Fibroblast of lung (primary cell): ENCODE measurements at regions not wholly inside any gene's neighbourhood (a gene's known extent, or its start where the extent isn't known, plus 50 kb on each side); places are given as distances from the start of the nearest gene placed in this dataset.

Experiments
- DNase-seq, 2 donors: peaks; one replicate each; pipeline versions ENCODE4 v3.0.0 to v3.0.0-alpha.2; 2010; ENCODE audit warnings: low read depth in 2 of 2
- H2AFZ ChIP-seq: 2 replicates; pipeline ENCODE4 v1.5.1; 2012; ENCODE audit warnings: low read length, control low read depth, inconsistent platforms
- H3K27ac ChIP-seq: 2 replicates; pipeline ENCODE4 v1.5.1; 2011; ENCODE audit warnings: low read length, control low read depth; ENCODE audit not compliant: insufficient read depth
- H3K27me3 ChIP-seq: 2 replicates; pipeline ENCODE4 v1.5.1; 2011; ENCODE audit warnings: mild to moderate bottlenecking, low read length; ENCODE audit not compliant: control insufficient read depth, insufficient read depth
- H3K36me3 ChIP-seq: 2 replicates; pipeline ENCODE4 v1.5.1; 2011; ENCODE audit warnings: low read length; ENCODE audit not compliant: control insufficient read depth, insufficient read depth
- H3K4me1 ChIP-seq: 2 replicates; pipeline ENCODE4 v1.5.1; 2011; ENCODE audit warnings: low read length; ENCODE audit not compliant: control insufficient read depth, insufficient read depth; ENCODE audit errors: extremely low read depth
- H3K4me2 ChIP-seq: 2 replicates; pipeline ENCODE4 v1.5.1; 2011; ENCODE audit warnings: low read length, control low read depth; ENCODE audit not compliant: insufficient read depth; ENCODE audit errors: extremely low read depth
- H3K4me3 ChIP-seq, 4 experiments: fragments of 200-600 bp in 1 of 4; sonication (generic) in 1 of 4; replicated peaks in 1 of 4; 2 replicates each; pipeline ENCODE4 v1.5.1; 2011 to 2016; ENCODE audit warnings: low read length in 4 of 4, low read depth in 3 of 4, mild to moderate bottlenecking in 3 of 4, control low read depth in 2 of 4, inconsistent platforms in 1 of 4, mixed read lengths in 1 of 4; ENCODE audit not compliant: insufficient read depth in 1 of 4; ENCODE audit errors: control extremely low read depth in 1 of 4
- H3K79me2 ChIP-seq: 2 replicates; pipeline ENCODE4 v1.5.1; 2012; ENCODE audit warnings: mild to moderate bottlenecking, low read length, inconsistent platforms; ENCODE audit not compliant: control insufficient read depth, insufficient read depth
- H3K9ac ChIP-seq: 2 replicates; pipeline ENCODE4 v1.5.1; 2011; ENCODE audit warnings: mild to moderate bottlenecking, low read length, control low read depth; ENCODE audit not compliant: insufficient read depth
- H3K9me3 ChIP-seq: 2 replicates; pipeline ENCODE4 v1.5.1; 2012; ENCODE audit warnings: low read depth, low read length; ENCODE audit not compliant: control insufficient read depth, insufficient read depth
- H4K20me1 ChIP-seq: 2 replicates; pipeline ENCODE4 v1.5.1; 2011; ENCODE audit warnings: low read length; ENCODE audit not compliant: control insufficient read depth, insufficient read depth; ENCODE audit errors: extremely low read depth
- EZH2 ChIP-seq: IDR thresholded peaks from 2 replicates; pipeline ENCODE4 v1.5.1; 2012; ENCODE audit warnings: low read length, control low read depth, mild to moderate bottlenecking; ENCODE audit errors: missing control alignments
- TF ChIP-seq, protein P1 (sequence below), 2 donors: IDR thresholded peaks in 1 of 2; conservative IDR thresholded peaks in 1 of 2; 1 replicate in 1 of 2; 2 replicates in 1 of 2; pipeline ENCODE4 v1.5.1; 2011 to 2012; ENCODE audit warnings: low read length in 2 of 2, control low read depth in 1 of 2, inconsistent platforms in 1 of 2, low read depth in 1 of 2, mild to moderate bottlenecking in 1 of 2

DNA sequence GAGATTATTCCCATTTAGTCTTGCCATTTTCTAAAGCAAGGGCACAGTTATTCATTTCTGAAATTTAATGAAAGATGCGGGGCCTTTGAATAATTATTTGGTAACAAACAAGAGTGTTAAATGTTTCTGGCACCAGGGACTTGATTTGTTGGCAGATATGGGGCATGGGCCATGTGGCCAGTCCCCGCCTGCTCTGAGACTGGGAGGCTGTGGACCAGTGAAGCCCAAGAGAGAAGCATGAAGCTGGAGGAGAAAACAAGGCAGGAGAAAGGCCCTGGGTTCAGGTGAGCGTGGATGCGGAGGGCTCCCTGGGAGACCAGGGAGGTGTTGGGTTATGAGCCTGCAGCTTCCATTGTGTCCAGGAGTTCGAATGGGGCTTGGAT is 378.5 kb downstream of the TCERG1L start:
- Histone ChIP-seq H3K4me3 (no peak overlapping the region), H3K79me2 (no peaks in the 10 kb centered on the region), H3K27me3 (no peaks in the 10 kb centered on the region), H3K4me2 (no peak overlapping the region), H3K36me3 (no peaks in the 10 kb centered on the region), H3K4me1 (no peaks in the 10 kb centered on the region), H2AFZ (no peak overlapping the region), H3K9ac (no peak overlapping the region), H3K27ac (no peak overlapping the region), H3K9me3 (no peaks in the 10 kb centered on the region), H4K20me1 (no peaks in the 10 kb centered on the region)
- TF ChIP-seq, protein P1, sequence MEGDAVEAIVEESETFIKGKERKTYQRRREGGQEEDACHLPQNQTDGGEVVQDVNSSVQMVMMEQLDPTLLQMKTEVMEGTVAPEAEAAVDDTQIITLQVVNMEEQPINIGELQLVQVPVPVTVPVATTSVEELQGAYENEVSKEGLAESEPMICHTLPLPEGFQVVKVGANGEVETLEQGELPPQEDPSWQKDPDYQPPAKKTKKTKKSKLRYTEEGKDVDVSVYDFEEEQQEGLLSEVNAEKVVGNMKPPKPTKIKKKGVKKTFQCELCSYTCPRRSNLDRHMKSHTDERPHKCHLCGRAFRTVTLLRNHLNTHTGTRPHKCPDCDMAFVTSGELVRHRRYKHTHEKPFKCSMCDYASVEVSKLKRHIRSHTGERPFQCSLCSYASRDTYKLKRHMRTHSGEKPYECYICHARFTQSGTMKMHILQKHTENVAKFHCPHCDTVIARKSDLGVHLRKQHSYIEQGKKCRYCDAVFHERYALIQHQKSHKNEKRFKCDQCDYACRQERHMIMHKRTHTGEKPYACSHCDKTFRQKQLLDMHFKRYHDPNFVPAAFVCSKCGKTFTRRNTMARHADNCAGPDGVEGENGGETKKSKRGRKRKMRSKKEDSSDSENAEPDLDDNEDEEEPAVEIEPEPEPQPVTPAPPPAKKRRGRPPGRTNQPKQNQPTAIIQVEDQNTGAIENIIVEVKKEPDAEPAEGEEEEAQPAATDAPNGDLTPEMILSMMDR (conservative IDR thresholded peaks at IDR 0.05 in 1 of 2, IDR thresholded peaks at IDR 0.05 in 1 of 2; ENCODE audit: low read depth in 1 of 2, low read length in 2 of 2) = no peak
- TF ChIP-seq EZH2 = no peak
- DNase-seq = no peak

DNA sequence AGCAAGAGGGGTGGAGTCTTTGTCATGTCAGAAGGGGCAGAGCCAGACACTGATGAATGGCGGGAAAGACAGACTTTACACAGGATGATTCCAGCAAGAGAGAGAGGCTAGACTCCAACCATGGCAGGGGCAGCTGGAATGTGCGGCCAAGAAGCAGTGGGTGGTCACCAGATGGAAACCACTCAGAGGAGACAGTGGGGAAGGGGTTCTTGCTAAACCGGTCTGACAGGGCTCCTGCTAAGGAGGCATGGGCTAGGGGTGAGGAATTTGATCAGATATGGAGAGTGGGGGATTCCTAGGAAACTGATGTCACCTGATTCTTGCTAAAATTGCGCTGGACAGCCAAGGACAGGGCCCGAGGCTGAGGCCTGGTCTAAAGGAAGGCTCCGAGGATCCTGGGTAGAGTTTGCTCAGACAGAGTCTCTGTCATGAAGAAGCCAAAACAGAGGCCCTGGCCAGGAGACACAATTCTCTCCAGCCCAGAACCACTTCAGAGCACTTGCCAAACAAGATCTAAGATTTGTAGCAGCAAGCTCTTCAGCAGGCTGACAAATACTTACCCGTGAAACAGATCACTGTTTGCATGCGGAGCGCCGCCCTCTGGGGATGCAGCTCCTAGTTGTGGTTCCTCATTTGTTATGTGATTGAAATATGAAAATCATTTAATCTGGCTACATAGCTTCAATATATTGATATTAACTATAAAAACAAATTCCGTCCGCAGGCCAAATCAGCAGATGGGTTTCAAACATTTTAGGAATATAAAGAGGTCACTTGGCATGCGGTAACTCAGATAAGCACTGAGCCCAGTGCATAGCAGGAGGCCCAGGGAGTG is 377.0 kb downstream of the TCERG1L start:
- TF ChIP-seq, protein P1 (conservative IDR thresholded peaks at IDR 0.05 in 1 of 2, IDR thresholded peaks at IDR 0.05 in 1 of 2; ENCODE audit: low read depth in 1 of 2, low read length in 2 of 2) = no peak
- no peak for TF ChIP-seq EZH2
- no peak overlapping the region for H3K27ac ChIP-seq
- no peaks in the 10 kb centered on the region for H3K27me3 ChIP-seq
- no peak overlapping the region for H2AFZ ChIP-seq
- H3K4me3 ChIP-seq = no peak overlapping the region
- no peaks in the 10 kb centered on the region for H3K4me1 ChIP-seq
- no peak for DNase-seq
- no peak overlapping the region for H3K4me2 ChIP-seq
- H3K9me3 ChIP-seq = no peaks in the 10 kb centered on the region
- H3K79me2 ChIP-seq = no peaks in the 10 kb centered on the region
- H3K9ac ChIP-seq = no peak overlapping the region
- H3K36me3 ChIP-seq = no peaks in the 10 kb centered on the region
- no peaks in the 10 kb centered on the region for H4K20me1 ChIP-seq

DNA sequence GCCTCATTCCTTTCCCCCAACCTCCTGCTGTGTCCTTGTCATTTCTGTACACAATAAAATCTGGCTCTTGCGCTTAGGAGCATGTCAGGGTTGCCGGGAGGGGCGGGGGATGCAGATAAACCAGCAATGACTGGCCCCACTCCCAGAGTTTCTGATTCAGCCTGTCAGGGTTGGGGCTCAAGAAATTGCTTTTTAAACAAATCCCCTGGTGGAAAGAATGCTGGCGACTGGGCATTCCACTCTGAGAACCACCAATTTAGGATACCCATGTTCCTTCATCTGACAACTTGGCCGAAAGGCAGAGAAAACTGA is 376.4 kb downstream of the TCERG1L start:
- Histone ChIP-seq H2AFZ (no peak overlapping the region), H3K4me1 (no peaks in the 10 kb centered on the region), H3K79me2 (no peaks in the 10 kb centered on the region), H3K27ac (no peak overlapping the region), H3K36me3 (no peaks in the 10 kb centered on the region), H3K9ac (no peak overlapping the region), H3K27me3 (no peaks in the 10 kb centered on the region), H3K9me3 (no peaks in the 10 kb centered on the region), H3K4me3 (no peak overlapping the region), H3K4me2 (no peak overlapping the region), H4K20me1 (no peaks in the 10 kb centered on the region)
- no peak for DNase-seq
- no peak for TF ChIP-seq EZH2
- TF ChIP-seq, protein P1 (conservative IDR thresholded peaks at IDR 0.05 in 1 of 2, IDR thresholded peaks at IDR 0.05 in 1 of 2; ENCODE audit: low read depth in 1 of 2, low read length in 2 of 2) = no peak
